Lower leg skin (tissue), 3 donors: ENCODE measurements at regions not wholly inside any gene's neighbourhood (a gene's known extent, or its start where the extent isn't known, plus 50 kb on each side); places are given as distances from the start of the nearest gene placed in this dataset.
"Not testable (repeated sequence)": the region's sequence is repeated elsewhere in the genome, so short reads cannot be mapped to it uniquely, and the experiment has no call there.

Experiments
- CTCF ChIP-seq, 3 donors: fragments of 450-650 bp; IDR thresholded peaks; one replicate each; pipeline ENCODE4 v1.5.1; 2016; ENCODE audit warnings: antibody characterized with exemption in 3 of 3, mild to moderate bottlenecking in 3 of 3, moderate library complexity in 2 of 3
- POLR2A ChIP-seq, 2 donors: fragments of 450-650 bp; IDR thresholded peaks; one replicate each; pipeline ENCODE4 v1.6.1; 2016 to 2017; ENCODE audit warnings: antibody characterized with exemption in 2 of 2, mild to moderate bottlenecking in 1 of 2, moderate library complexity in 1 of 2

GRCh38 chr10:8179773-8180172 lies 125.3 kb downstream of the GATA3 start:
- TF ChIP-seq POLR2A, CTCF (IDR thresholded peaks at IDR 0.05): not testable (repeated sequence)
